OCI-LY7 (cell line): ENCODE measurements at regions not wholly inside any gene's neighbourhood (a gene's known extent, or its start where the extent isn't known, plus 50 kb on each side); places are given as distances from the start of the nearest gene placed in this dataset.

ENCODE experiments used
- EZH2phosphoT487 ChIP-seq: fragments of 200-600 bp; sonication (generic); IDR thresholded peaks from 2 replicates; pipeline ENCODE4 v1.6.1; 2018; ENCODE audit warnings: low read depth, borderline replicate concordance, mild to moderate bottlenecking, mixed run types, antibody characterized with exemption, low read length, moderate library complexity, mixed read lengths
- TF ChIP-seq, protein P1 (sequence below): fragments of 200-600 bp; sonication (generic); conservative IDR thresholded peaks from 2 replicates; pipeline ENCODE4 v1.5.1; 2014; ENCODE audit warnings: mild to moderate bottlenecking, antibody characterized with exemption, low read length, moderate library complexity, mixed read lengths

DNA sequence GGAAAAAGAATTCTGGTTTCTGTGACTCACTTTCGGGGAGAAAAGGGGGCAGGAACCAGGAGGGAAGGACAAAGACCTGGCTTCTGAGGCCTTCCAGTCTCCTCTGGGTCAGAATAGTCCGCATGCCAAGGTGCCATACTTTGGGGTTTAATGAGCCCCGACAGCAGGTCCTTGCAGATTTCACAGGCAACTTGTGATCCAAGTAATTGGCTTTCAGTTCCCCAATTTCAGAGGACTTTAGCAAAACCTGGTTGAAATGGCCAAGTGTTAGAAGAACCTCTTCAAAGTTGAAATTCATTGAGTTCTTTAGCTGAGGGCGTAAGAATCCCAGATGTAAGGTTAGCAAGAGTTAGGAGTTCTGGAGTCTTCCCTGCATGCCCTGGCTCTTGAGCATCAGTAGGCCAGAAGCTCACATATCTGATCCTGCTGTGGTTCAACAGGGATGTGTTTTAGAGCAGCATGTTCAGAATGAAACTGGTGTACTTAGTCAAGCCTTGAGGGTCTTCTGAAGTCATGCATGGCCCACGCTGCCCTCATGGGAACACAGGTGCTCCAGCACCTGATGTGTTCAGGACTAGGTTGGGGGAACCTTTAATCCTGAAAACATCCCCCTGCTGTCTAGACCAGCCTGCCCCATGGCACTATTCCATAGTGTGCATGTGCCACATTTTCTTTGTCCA is 143.0 kb downstream of the NUP35 start:
- TF ChIP-seq, protein P1, sequence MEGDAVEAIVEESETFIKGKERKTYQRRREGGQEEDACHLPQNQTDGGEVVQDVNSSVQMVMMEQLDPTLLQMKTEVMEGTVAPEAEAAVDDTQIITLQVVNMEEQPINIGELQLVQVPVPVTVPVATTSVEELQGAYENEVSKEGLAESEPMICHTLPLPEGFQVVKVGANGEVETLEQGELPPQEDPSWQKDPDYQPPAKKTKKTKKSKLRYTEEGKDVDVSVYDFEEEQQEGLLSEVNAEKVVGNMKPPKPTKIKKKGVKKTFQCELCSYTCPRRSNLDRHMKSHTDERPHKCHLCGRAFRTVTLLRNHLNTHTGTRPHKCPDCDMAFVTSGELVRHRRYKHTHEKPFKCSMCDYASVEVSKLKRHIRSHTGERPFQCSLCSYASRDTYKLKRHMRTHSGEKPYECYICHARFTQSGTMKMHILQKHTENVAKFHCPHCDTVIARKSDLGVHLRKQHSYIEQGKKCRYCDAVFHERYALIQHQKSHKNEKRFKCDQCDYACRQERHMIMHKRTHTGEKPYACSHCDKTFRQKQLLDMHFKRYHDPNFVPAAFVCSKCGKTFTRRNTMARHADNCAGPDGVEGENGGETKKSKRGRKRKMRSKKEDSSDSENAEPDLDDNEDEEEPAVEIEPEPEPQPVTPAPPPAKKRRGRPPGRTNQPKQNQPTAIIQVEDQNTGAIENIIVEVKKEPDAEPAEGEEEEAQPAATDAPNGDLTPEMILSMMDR = no peak
- TF ChIP-seq EZH2phosphoT487 = no peak
